IMR-90 (cell line): ENCODE measurements at regions not wholly inside any gene's neighbourhood (a gene's known extent, or its start where the extent isn't known, plus 50 kb on each side); places are given as distances from the start of the nearest gene placed in this dataset.

ENCODE experiments used
- ATAC-seq: fragments of 200-7000 bp; cut with Tn5 transposase; 2 replicates; pipeline ENCODE4 v1.9.1; 2020; ENCODE audit warnings: low read depth, mild to moderate bottlenecking, moderate library complexity
- BruUV-seq: library from RNA; stranded (reverse); fragments of 400-500 nt; replicated peaks from 2 replicates; lab custom pipeline; 2021; lab: Mats Ljungman, UMichigan
- CTCF ChIA-PET: fragments of 300-600 bp; formaldehyde crosslinking; extraction: SDS; loops from one replicate; lab custom pipeline; 2021; ENCODE audit warnings: antibody characterized with exemption; lab: Yijun Ruan, JAX
- POLR2A ChIA-PET: fragments of 300-600 bp; sonication (Branson Sonifier 250); formaldehyde crosslinking; loops from one replicate; lab custom pipeline; 2022; ENCODE audit warnings: antibody characterized with exemption; ENCODE audit not compliant: unreplicated experiment; lab: Charles Lee
- DNase-seq: peaks from one replicate; pipeline ENCODE4 v3.0.0; 2013
- H2AFZ ChIP-seq: replicated peaks from 2 replicates; pipeline ENCODE3; 2013; ENCODE audit warnings: low read length, mild to moderate bottlenecking; ENCODE audit not compliant: poor library complexity
- H2AK5ac ChIP-seq: 2 replicates; pipeline ENCODE4 v1.6.1; 2013; ENCODE audit warnings: low read depth, low read length, inconsistent platforms
- H2AK9ac ChIP-seq: replicated peaks from 2 replicates; pipeline ENCODE3; 2013; ENCODE audit warnings: mild to moderate bottlenecking, low read depth, low read length, moderate library complexity; ENCODE audit not compliant: poor library complexity
- H2BK120ac ChIP-seq: 2 replicates; pipeline ENCODE4 v1.6.1; 2013; ENCODE audit warnings: low read depth, low read length, inconsistent platforms
- H2BK15ac ChIP-seq: 3 replicates; pipeline ENCODE4 v1.6.1; 2013; ENCODE audit warnings: low read depth, low read length, inconsistent platforms
- H2BK20ac ChIP-seq: 2 replicates; pipeline ENCODE4 v1.6.1; 2013; ENCODE audit warnings: low read depth, mild to moderate bottlenecking, inconsistent platforms, low read length, moderate library complexity
- H2BK5ac ChIP-seq: 2 replicates; pipeline ENCODE4 v1.6.1; 2013; ENCODE audit warnings: mild to moderate bottlenecking, low read depth, low read length, inconsistent platforms; ENCODE audit not compliant: poor library complexity, severe bottlenecking
- H3K14ac ChIP-seq: replicated peaks from 2 replicates; pipeline ENCODE4 v1.6.1; 2013; ENCODE audit warnings: low read depth, low read length, inconsistent platforms
- H3K18ac ChIP-seq: 2 replicates; pipeline ENCODE4 v1.6.1; 2013; ENCODE audit warnings: low read depth, low read length, control low read depth
- H3K23ac ChIP-seq: 2 replicates; pipeline ENCODE4 v1.6.1; 2013; ENCODE audit warnings: low read depth, low read length, inconsistent platforms
- H3K27ac ChIP-seq: 2 replicates; pipeline ENCODE4 v1.5.1; 2013; ENCODE audit warnings: mild to moderate bottlenecking, control low read depth, low read length; ENCODE audit not compliant: insufficient read depth
- H3K27me3 ChIP-seq: 2 replicates; pipeline ENCODE4 v1.6.1; 2013; ENCODE audit warnings: low read length; ENCODE audit not compliant: control insufficient read depth, insufficient read depth
- H3K36me3 ChIP-seq: 2 replicates; pipeline ENCODE4 v1.6.1; 2013; ENCODE audit warnings: low read length, mixed read lengths; ENCODE audit not compliant: control insufficient read depth, insufficient read depth
- H3K4ac ChIP-seq: 2 replicates; pipeline ENCODE4 v1.6.1; 2013; ENCODE audit warnings: low read depth, low read length, inconsistent platforms
- H3K4me1 ChIP-seq: 2 replicates; pipeline ENCODE4 v1.6.1; 2013; ENCODE audit warnings: low read length, mixed read lengths; ENCODE audit not compliant: control insufficient read depth, insufficient read depth
- H3K4me2 ChIP-seq: 2 replicates; pipeline ENCODE4 v1.6.1; 2013; ENCODE audit warnings: low read depth, mild to moderate bottlenecking, control low read depth, low read length, moderate library complexity
- H3K4me3 ChIP-seq: 2 replicates; pipeline ENCODE4 v1.5.1; 2013; ENCODE audit warnings: low read depth, mild to moderate bottlenecking, control low read depth, low read length, moderate library complexity; ENCODE audit not compliant: insufficient read depth
- H3K56ac ChIP-seq: 2 replicates; pipeline ENCODE4 v1.6.1; 2013; ENCODE audit warnings: low read length, inconsistent platforms; ENCODE audit not compliant: insufficient read depth; ENCODE audit errors: extremely low read depth
- H3K79me1 ChIP-seq, 2 experiments: 2 replicates each; pipeline ENCODE4 v1.6.1; 2013; ENCODE audit warnings: low read length in 2 of 2, inconsistent platforms in 1 of 2, low read depth in 1 of 2
- H3K9ac ChIP-seq: 2 replicates; pipeline ENCODE4 v1.6.1; 2013; ENCODE audit warnings: low read depth, low read length, control low read depth
- H3K9me1 ChIP-seq: 2 replicates; pipeline ENCODE4 v1.6.1; 2013; ENCODE audit warnings: low read length, inconsistent platforms; ENCODE audit not compliant: insufficient read depth
- H3K9me3 ChIP-seq: 2 replicates; pipeline ENCODE4 v1.6.1; 2013; ENCODE audit warnings: low read length; ENCODE audit not compliant: control insufficient read depth, insufficient read depth
- H4K20me1 ChIP-seq: 2 replicates; pipeline ENCODE4 v1.6.1; 2013; ENCODE audit warnings: low read length, inconsistent platforms; ENCODE audit not compliant: insufficient read depth
- H4K5ac ChIP-seq: 2 replicates; pipeline ENCODE4 v1.6.1; 2013; ENCODE audit warnings: mild to moderate bottlenecking, low read depth, low read length, control low read depth
- H4K8ac ChIP-seq, 2 experiments: 2 replicates each; pipeline ENCODE4 v1.6.1; 2013; ENCODE audit warnings: low read depth in 2 of 2, low read length in 2 of 2, control low read depth in 1 of 2, inconsistent platforms in 1 of 2
- H4K91ac ChIP-seq: 2 replicates; pipeline ENCODE4 v1.6.1; 2013; ENCODE audit warnings: low read depth, low read length, inconsistent platforms; ENCODE audit not compliant: insufficient read depth
- BHLHE40 ChIP-seq: fragments of 150-350 bp; IDR thresholded peaks from 2 replicates; pipeline ENCODE4 v1.6.1; 2016; ENCODE audit warnings: mild to moderate bottlenecking, low read depth, low read length
- CEBPB ChIP-seq: IDR thresholded peaks from 2 replicates; pipeline ENCODE4 v1.6.1; 2012; ENCODE audit warnings: low read depth, low read length, improper control_type of control experiment
- CHD1 ChIP-seq: IDR thresholded peaks from 2 replicates; pipeline ENCODE4 v1.6.1; 2012; ENCODE audit warnings: low read depth, low read length, improper control_type of control experiment
- CTCF ChIP-seq: conservative IDR thresholded peaks from 2 replicates; pipeline ENCODE4 v1.5.1; 2012; ENCODE audit warnings: mild to moderate bottlenecking, low read depth, low read length, improper control_type of control experiment
- FOS ChIP-seq: fragments of 150-350 bp; IDR thresholded peaks from 2 replicates; pipeline ENCODE4 v1.6.1; 2016; ENCODE audit warnings: low read depth, low read length
- MAFK ChIP-seq: IDR thresholded peaks from 2 replicates; pipeline ENCODE4 v1.6.1; 2012; ENCODE audit warnings: low read depth, low read length, improper control_type of control experiment
- MAZ ChIP-seq: IDR thresholded peaks from 2 replicates; pipeline ENCODE4 v1.6.1; 2012; ENCODE audit warnings: low read depth, mild to moderate bottlenecking, low read length, improper control_type of control experiment, moderate library complexity, borderline replicate concordance
- MXI1 ChIP-seq: IDR thresholded peaks from 2 replicates; pipeline ENCODE4 v1.6.1; 2012; ENCODE audit warnings: low read depth, mild to moderate bottlenecking, low read length, moderate library complexity, borderline replicate concordance
- NFE2L2 ChIP-seq: fragments of 150-350 bp; IDR thresholded peaks from 2 replicates; pipeline ENCODE4 v1.6.1; 2016; ENCODE audit warnings: low read depth, mild to moderate bottlenecking, low read length
- POLR2A ChIP-seq: IDR thresholded peaks from 2 replicates; pipeline ENCODE4 v1.6.1; 2012; ENCODE audit warnings: mild to moderate bottlenecking, low read depth, low read length
- RCOR1 ChIP-seq: IDR thresholded peaks from 2 replicates; pipeline ENCODE4 v1.6.1; 2012; ENCODE audit warnings: mild to moderate bottlenecking, low read length, improper control_type of control experiment; ENCODE audit not compliant: insufficient replicate concordance
- RFX5 ChIP-seq: IDR thresholded peaks from 2 replicates; pipeline ENCODE4 v1.8.0; 2012; ENCODE audit warnings: low read depth, mild to moderate bottlenecking, low read length, moderate library complexity
- SMC3 ChIP-seq: fragments of 150-350 bp; IDR thresholded peaks from 2 replicates; pipeline ENCODE4 v1.6.1; 2016; ENCODE audit warnings: low read depth, mild to moderate bottlenecking, antibody characterized with exemption, low read length, moderate library complexity
- USF2 ChIP-seq: fragments of 150-350 bp; IDR thresholded peaks from 2 replicates; pipeline ENCODE4 v1.6.1; 2017; ENCODE audit warnings: mild to moderate bottlenecking, antibody characterized with exemption, low read length, low read depth
- whole genome bisulfite sequencing, 2 experiments: methylation state at CpG; one replicate each; pipeline versions ENCODE4 v1.1.5 to v1.1.7; 2013; ENCODE audit warnings: missing lambda C conversion rate in 2 of 2; ENCODE audit not compliant: insufficient read length in 1 of 2; ENCODE audit errors: extremely low coverage in 2 of 2; 5-methylcytosine and 5-hydroxymethylcytosine counted together
- dilution Hi-C: fragments of 300-500 bp; cut with HindIII; formaldehyde crosslinking; loops from one replicate; pipeline ENCODE4 v1.14.3; 2018; ENCODE audit warnings: low sequenced_read_pairs; ENCODE audit not compliant: unreplicated experiment
- in situ Hi-C: fragments of 300-500 bp; cut with MboI; formaldehyde crosslinking; loops from 3 replicates; pipeline ENCODE4 v1.14.3; 2019; ENCODE audit warnings: low sequenced_read_pairs, inconsistent platforms, mixed read lengths
- intact Hi-C: fragments of 100-400 bp; cut with micrococcal nuclease; formaldehyde crosslinking; loops from 2 replicates; pipeline ENCODE4 v1.10.0; 2022

GRCh38 chr13:75052616-75053015 lies 429.4 kb downstream of the TBC1D4 start:
- no CpG with 5 or more reads among the region's 6 CpGs for WGBS, 2 experiments
- Histone ChIP-seq H3K27me3 (no peaks in the 10 kb centered on the region), H3K56ac (no peak overlapping the region), H3K79me1 (no peaks in the 10 kb centered on the region), H4K5ac (no peak overlapping the region), H2AK9ac (no peak overlapping the region), H3K4ac (no peak overlapping the region), H3K4me1 (no peaks in the 10 kb centered on the region), H2BK20ac (no peak overlapping the region), H4K8ac (no peak overlapping the region), H2BK120ac (no peak overlapping the region), H2AFZ (no peak overlapping the region), H2AK5ac (no peak overlapping the region), H4K20me1 (no peaks in the 10 kb centered on the region), H2BK15ac (no peak overlapping the region), H3K23ac (no peak overlapping the region), H3K18ac (no peak overlapping the region), H2BK5ac (no peak overlapping the region), H3K27ac (no peak overlapping the region), H3K9ac (no peak overlapping the region), H4K91ac (no peak overlapping the region), H3K9me1 (no peaks in the 10 kb centered on the region), H3K36me3 (no peaks in the 10 kb centered on the region), H3K4me3 (no peak overlapping the region), H3K9me3 (no peaks in the 10 kb centered on the region), H3K14ac (no peak overlapping the region), H3K4me2 (no peak overlapping the region)
- intact Hi-C loops, result no loop called here
- dilution Hi-C loops, result no loop called here
- DNase-seq, result no peak
- TF ChIP-seq NFE2L2 (no peak), MAZ (no peak), RCOR1 (no peak), RFX5 (no peak), USF2 (no peak), CEBPB (no peak), CTCF (no peak), POLR2A (no peak), MAFK (no peak), CHD1 (no peak), MXI1 (no peak), SMC3 (no peak), BHLHE40 (no peak), FOS (no peak)
- ATAC-seq, result no peak
- ChIA-PET CTCF (no interaction called here), POLR2A (no interaction called here)
- in situ Hi-C loops, result no loop called here
- no TSS peak for BruUV-seq
